ENCODE measurements at regions not wholly inside any gene's neighbourhood (a gene's known extent, or its start where the extent isn't known, plus 50 kb on each side); places are given as distances from the start of the nearest gene placed in this dataset.
A peak's percentile ranks its signal among the peaks of the same experiment; 100 is the strongest.

- ATAC-seq (ENCODE audit: low read depth), result peak; percentile 88
- H3K27me3 ChIP-seq (ENCODE audit: control insufficient read depth, insufficient read depth, low read length), result peaks cover 4% of the 10 kb centered on the region; the same call in 1 of the 2 replicates
- H4K8ac ChIP-seq (ENCODE audit: low read depth in 2 of 2, low read length in 2 of 2), result peak overlapping the region; percentile 65 to 76; a peak in 3 of 4 replicates
- H3K4me2 ChIP-seq (ENCODE audit: low read depth, low read length), result 0 out of 2 replicates have a peak overlapping the region, but pooled peaks have one; percentile 18
- H3K14ac ChIP-seq (replicated peaks; ENCODE audit: low read depth, low read length), result peak overlapping the region; percentile 40; the same call in 1 of the 2 replicates
- ChIA-PET CTCF (no interaction called here), POLR2A (ENCODE audit: unreplicated experiment) (no interaction called here)
- peak overlapping the region; percentile 74 for H2AK9ac ChIP-seq (replicated peaks; ENCODE audit: low read depth, low read length, poor library complexity)
- peak overlapping the region; percentile 86 for H2BK120ac ChIP-seq (ENCODE audit: low read depth, low read length)
- H4K91ac ChIP-seq (ENCODE audit: insufficient read depth, low read depth, low read length), result peak overlapping the region; percentile 66
- TF ChIP-seq RCOR1 (IDR thresholded peaks at IDR 0.05; ENCODE audit: insufficient replicate concordance, low read length) (no peak), SMC3 (IDR thresholded peaks at IDR 0.05; ENCODE audit: low read depth, low read length) (no peak)
- H3K56ac ChIP-seq (ENCODE audit: extremely low read depth, insufficient read depth, low read length), result peak overlapping the region; percentile 3; the same call in 1 of the 2 replicates
- no peak overlapping the region for H3K9ac ChIP-seq (ENCODE audit: low read depth, low read length)
- peaks cover 6% of the 10 kb centered on the region for H3K4me1 ChIP-seq (ENCODE audit: control insufficient read depth, insufficient read depth, low read length)
- H3K9me3 ChIP-seq (ENCODE audit: control insufficient read depth, insufficient read depth, low read length), result no peaks in the 10 kb centered on the region; the same call in 1 of the 2 replicates
- no peaks in the 10 kb centered on the region for H4K20me1 ChIP-seq (ENCODE audit: insufficient read depth, low read length)
- no peaks in the 10 kb centered on the region for H3K79me1 ChIP-seq (ENCODE audit: low read depth in 1 of 2, low read length in 2 of 2)
- H4K5ac ChIP-seq (ENCODE audit: low read depth, low read length), result peak overlapping the region; percentile 64; the same call in 1 of the 2 replicates
- dilution Hi-C loops (cut with HindIII; ENCODE audit: low sequenced_read_pairs, unreplicated experiment), result no loop called here
- in situ Hi-C loops (cut with MboI; ENCODE audit: low sequenced_read_pairs), result no loop called here
- peak overlapping the region; percentile 79 for H3K4ac ChIP-seq (ENCODE audit: low read depth, low read length)
- peaks cover 5% of the 10 kb centered on the region; the same call in 1 of the 2 replicates for H3K9me1 ChIP-seq (ENCODE audit: insufficient read depth, low read length)
- peak overlapping the region; percentile 79 for H2BK5ac ChIP-seq (ENCODE audit: low read depth, low read length, poor library complexity, severe bottlenecking)
- DNase-seq, result peak; percentile 80
- intact Hi-C loops (cut with micrococcal nuclease), result loop anchor here (2.0 kb wide), 1 partner anchor 78 kb away; no protein-coding TSS in a partner anchor
- H3K27ac ChIP-seq (ENCODE audit: insufficient read depth, low read length), result peak overlapping the region; percentile 70
- no peak overlapping the region for H3K4me3 ChIP-seq (ENCODE audit: insufficient read depth, low read depth, low read length)
- H3K36me3 ChIP-seq (ENCODE audit: control insufficient read depth, insufficient read depth, low read length), result no peaks in the 10 kb centered on the region
- WGBS, 2 experiments (ENCODE audit: extremely low coverage in 2 of 2, insufficient read length in 1 of 2), result no CpG with 5 or more reads among the region's 7 CpGs
- H3K23ac ChIP-seq (ENCODE audit: low read depth, low read length), result 0 out of 2 replicates have a peak overlapping the region, but pooled peaks have one; percentile 46
- peak overlapping the region; percentile 61; the same call in 1 of the 2 replicates for H2BK20ac ChIP-seq (ENCODE audit: low read depth, low read length)
- H3K18ac ChIP-seq (ENCODE audit: low read depth, low read length), result peak overlapping the region; percentile 66
- peak overlapping the region; percentile 81 for H2AK5ac ChIP-seq (ENCODE audit: low read depth, low read length)
- H2AFZ ChIP-seq (replicated peaks; ENCODE audit: low read length, poor library complexity), result peak overlapping the region; percentile 77
- no TSS peak for BruUV-seq (replicated peaks)
- H2BK15ac ChIP-seq (ENCODE audit: low read depth, low read length), result peak overlapping the region; percentile 71; the same call in 2 of the 3 replicates
These were observed 289.3 kb downstream of the BCOR start for GRCh38 chrX:39808471-39808917.

Data from IMR-90 (cell line).